ENCODE measurements at regions not wholly inside any gene's neighbourhood (a gene's known extent, or its start where the extent isn't known, plus 50 kb on each side); places are given as distances from the start of the nearest gene placed in this dataset.
A peak's percentile ranks its signal among the peaks of the same experiment; 100 is the strongest.

- ATAC-seq (replicated peaks) (no peak), DNase-seq (no peak)
- no peaks in the 10 kb centered on the region for H3K36me3 Mint-ChIP-seq (ENCODE audit: insufficient read depth)
- no peak overlapping the region for H3K27ac Mint-ChIP-seq
- no peak overlapping the region for H3K4me3 Mint-ChIP-seq
- H3K9me3 Mint-ChIP-seq: no peaks in the 10 kb centered on the region
- H3K4me1 Mint-ChIP-seq (ENCODE audit: low read depth in 2 of 2): no peaks in the 10 kb centered on the region
- peaks cover 5 to 13% of the 10 kb centered on the region in 2 donors for H3K27me3 Mint-ChIP-seq
These were observed 52.5 kb upstream of the C11orf58 start for GRCh38 chr11:16685914-16686313.

DNA sequence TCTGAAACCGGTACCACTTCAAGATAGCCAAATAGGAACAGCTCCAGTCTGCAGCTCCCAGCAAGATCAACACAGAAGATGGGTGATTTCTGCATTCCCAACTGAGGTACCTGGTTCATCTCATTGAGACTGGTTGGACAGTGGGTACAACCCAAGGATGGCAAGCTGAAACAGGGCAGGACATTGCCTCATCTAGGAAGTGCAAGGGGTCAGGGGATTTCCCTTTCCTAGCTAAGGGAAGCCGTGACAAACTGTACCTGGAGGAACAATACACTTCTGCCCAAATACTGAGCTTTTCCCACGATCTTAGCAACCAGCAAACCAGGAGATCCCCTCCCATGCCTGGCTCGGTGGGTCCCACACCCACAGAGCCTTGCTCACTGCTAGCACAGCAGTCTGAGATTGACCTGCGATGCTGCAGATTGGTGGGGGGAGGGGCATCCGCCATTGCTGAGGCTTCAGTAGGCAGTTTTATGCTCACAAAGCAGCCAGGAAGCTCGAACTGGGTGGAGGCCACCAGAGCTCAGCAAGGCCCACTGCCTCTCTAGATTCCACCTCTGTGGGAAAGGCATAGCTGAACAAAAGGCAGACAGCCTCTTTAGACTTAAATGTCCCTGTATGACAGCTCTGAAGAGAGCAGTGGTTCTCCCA lies 59.9 kb upstream of the C11orf58 start:
- no peaks in the 10 kb centered on the region for H3K36me3 Mint-ChIP-seq (ENCODE audit: insufficient read depth)
- no peak overlapping the region for H3K27ac Mint-ChIP-seq
- no peaks in the 10 kb centered on the region for H3K4me1 Mint-ChIP-seq (ENCODE audit: low read depth in 2 of 2)
- ATAC-seq (replicated peaks) (no peak), DNase-seq (no peak)
- H3K4me3 Mint-ChIP-seq: no peak overlapping the region
- H3K27me3 Mint-ChIP-seq: peaks cover 25 to 26% of the 10 kb centered on the region in 2 donors
- H3K9me3 Mint-ChIP-seq: peaks cover 0 to 3% of the 10 kb centered on the region in 2 donors

GRCh38 chr11:16669799-16670415 lies 68.5 kb upstream of the C11orf58 start:
- Mint-ChIP-seq H3K4me3 (no peak overlapping the region), H3K36me3 (ENCODE audit: insufficient read depth) (no peaks in the 10 kb centered on the region), H3K9me3 (no peaks in the 10 kb centered on the region), H3K4me1 (ENCODE audit: low read depth in 2 of 2) (no peaks in the 10 kb centered on the region), H3K27ac (no peak overlapping the region), H3K27me3 (peaks cover 26 to 36% of the 10 kb centered on the region in 2 donors)
- DNase-seq (no peak), ATAC-seq (replicated peaks) (no peak)

- no peak for ATAC-seq (replicated peaks)
- no peak overlapping the region for H3K4me3 Mint-ChIP-seq
- peaks cover 0 to 20% of the 10 kb centered on the region in 2 donors for H3K27me3 Mint-ChIP-seq
- H3K36me3 Mint-ChIP-seq (ENCODE audit: insufficient read depth): no peaks in the 10 kb centered on the region
- H3K9me3 Mint-ChIP-seq: peaks cover 0 to 7% of the 10 kb centered on the region in 2 donors
- H3K27ac Mint-ChIP-seq: no peak overlapping the region
- H3K4me1 Mint-ChIP-seq (ENCODE audit: low read depth in 2 of 2): no peaks in the 10 kb centered on the region
- DNase-seq: no peak
These were observed 105.9 kb upstream of the C11orf58 start for GRCh38 chr11:16632295-16633200.

DNA sequence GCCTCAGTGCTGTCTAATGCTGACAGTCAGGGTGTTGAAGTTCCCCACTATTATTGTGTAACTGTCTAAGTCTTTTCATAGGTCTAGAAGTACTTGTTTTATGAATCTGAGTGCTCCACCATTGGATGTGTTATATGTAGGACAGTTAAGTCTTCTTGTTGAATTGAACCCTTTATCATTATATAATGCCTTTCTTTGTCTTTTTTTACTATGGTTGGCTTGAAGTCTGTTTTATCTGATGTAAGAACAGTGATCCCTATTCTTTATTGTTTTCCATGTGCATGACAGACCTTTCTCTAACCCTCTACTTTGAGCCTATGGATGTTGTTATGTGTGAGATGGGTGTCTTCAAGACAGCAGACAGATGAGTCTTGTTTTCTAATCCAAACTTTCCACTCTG lies 107.8 kb upstream of the C11orf58 start:
- H3K9me3 Mint-ChIP-seq: peaks cover 0 to 3% of the 10 kb centered on the region in 2 donors
- H3K4me3 Mint-ChIP-seq: no peak overlapping the region
- peaks cover 0 to 20% of the 10 kb centered on the region in 2 donors for H3K27me3 Mint-ChIP-seq
- ATAC-seq (replicated peaks) (no peak), DNase-seq (no peak)
- H3K27ac Mint-ChIP-seq: no peak overlapping the region
- H3K4me1 Mint-ChIP-seq (ENCODE audit: low read depth in 2 of 2): no peaks in the 10 kb centered on the region
- no peaks in the 10 kb centered on the region for H3K36me3 Mint-ChIP-seq (ENCODE audit: insufficient read depth)

DNA sequence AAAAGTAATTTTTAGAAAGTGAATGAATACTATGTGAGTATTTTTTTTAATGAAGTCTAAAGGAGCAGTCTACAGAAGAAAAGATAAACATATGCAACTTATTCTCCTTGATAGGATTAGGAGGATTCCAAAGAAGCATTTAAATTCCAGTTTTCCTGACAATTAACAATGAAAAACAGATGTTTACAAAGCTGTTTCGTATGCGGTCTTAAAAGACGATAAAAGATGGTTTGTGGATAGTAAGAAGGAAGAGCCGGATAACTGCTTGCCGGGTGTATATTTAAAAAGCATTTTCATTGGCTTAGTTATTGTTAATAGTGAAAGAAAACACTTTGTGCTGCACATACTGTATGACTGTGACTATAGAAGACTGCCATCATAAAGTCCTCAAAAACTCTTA lies 120.0 kb upstream of the C11orf58 start:
- ATAC-seq (replicated peaks) (no peak), DNase-seq (no peak)
- H3K9me3 Mint-ChIP-seq: no peaks in the 10 kb centered on the region
- H3K27ac Mint-ChIP-seq: no peak overlapping the region
- H3K4me3 Mint-ChIP-seq: no peak overlapping the region
- H3K27me3 Mint-ChIP-seq: peaks cover 7 to 20% of the 10 kb centered on the region in 2 donors
- no peaks in the 10 kb centered on the region for H3K36me3 Mint-ChIP-seq (ENCODE audit: insufficient read depth)
- H3K4me1 Mint-ChIP-seq (ENCODE audit: low read depth in 2 of 2): peaks cover under 1 to 6% of the 10 kb centered on the region in 2 donors

DNA sequence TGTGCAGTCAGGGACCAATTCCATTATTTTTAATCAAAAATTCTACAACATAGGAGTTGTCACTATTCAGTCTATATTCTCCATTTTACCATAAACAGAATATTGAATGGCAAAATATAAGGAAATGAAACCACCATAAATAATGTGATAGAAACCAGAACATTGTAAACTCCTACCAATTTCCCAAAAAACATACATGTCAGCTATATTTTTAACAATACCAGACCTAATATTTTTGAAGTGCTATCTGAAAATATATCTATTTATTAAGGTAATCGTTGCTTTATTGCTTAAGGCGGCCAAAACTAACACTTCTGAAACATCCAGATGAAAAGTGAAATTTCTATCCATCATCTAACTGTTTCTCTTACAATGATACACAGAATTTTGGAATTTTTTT lies 123.0 kb upstream of the C11orf58 start:
- no peak for DNase-seq
- Mint-ChIP-seq H3K4me3 (no peak overlapping the region), H3K27ac (no peak overlapping the region), H3K4me1 (ENCODE audit: low read depth in 2 of 2) (peaks cover 7 to 15% of the 10 kb centered on the region in 2 donors), H3K9me3 (no peaks in the 10 kb centered on the region), H3K27me3 (peaks cover 0 to 44% of the 10 kb centered on the region in 2 donors), H3K36me3 (ENCODE audit: insufficient read depth) (peaks cover 4% of the 10 kb centered on the region)
- no peak for ATAC-seq (replicated peaks)

DNA sequence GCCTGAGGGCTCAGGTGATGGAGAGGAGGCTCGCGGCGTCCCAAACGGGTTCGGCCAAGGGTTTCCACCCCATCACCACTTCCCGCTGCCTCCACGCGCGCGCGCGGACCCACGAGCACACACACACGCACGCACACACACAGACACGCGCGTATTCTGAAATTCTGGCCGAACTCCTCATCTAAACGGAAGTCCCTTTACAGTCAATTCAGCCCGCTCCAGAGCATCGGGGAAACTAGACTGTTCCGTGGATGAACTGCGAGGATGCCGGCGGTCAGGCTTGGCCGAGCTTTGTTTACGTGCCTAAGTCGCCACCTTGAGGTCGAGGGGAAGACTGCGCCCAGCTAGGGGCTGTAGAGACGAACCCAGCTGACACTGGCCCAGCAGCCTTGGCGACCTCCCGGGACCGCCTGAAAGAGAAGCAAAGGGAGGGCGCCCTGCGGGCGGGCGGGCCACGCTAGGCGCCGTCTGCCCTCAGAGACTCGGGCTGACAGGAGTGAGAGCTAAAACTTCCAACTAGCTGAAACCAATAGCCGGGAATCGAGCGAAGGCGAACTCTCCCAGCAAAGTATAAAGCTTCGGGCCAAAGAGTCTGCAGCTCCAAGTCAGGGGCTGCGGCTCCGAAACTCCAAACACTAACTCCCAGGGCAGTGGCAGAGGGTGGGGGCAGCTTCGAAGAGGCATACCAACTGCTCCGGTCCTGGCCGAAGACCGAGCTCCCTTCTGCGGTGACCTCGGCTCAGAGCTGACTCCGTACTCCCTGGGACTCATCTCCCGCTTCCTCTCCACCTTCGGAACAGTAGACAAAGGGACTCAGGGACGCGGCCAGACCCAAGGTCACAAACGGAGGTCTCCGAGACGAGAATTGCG lies 124.7 kb upstream of the C11orf58 start:
- Mint-ChIP-seq H3K9me3 (no peaks in the 10 kb centered on the region), H3K4me3 (peak overlapping the region; percentile 58 to 74), H3K27me3 (peaks cover 0 to 44% of the 10 kb centered on the region in 2 donors), H3K36me3 (ENCODE audit: insufficient read depth) (peaks cover 4% of the 10 kb centered on the region), H3K27ac (no peak overlapping the region), H3K4me1 (ENCODE audit: low read depth in 2 of 2) (peaks cover 7 to 15% of the 10 kb centered on the region in 2 donors)
- DNase-seq: peak; percentile 16 to 34 (median 24)
- ATAC-seq (replicated peaks): peak; percentile 89

GRCh38 chr11:16613262-16613511 lies 125.3 kb upstream of the C11orf58 start:
- H3K27ac Mint-ChIP-seq: no peak overlapping the region
- peak overlapping the region; percentile 58 to 74 for H3K4me3 Mint-ChIP-seq
- H3K36me3 Mint-ChIP-seq (ENCODE audit: insufficient read depth): peaks cover 4% of the 10 kb centered on the region
- no peaks in the 10 kb centered on the region for H3K9me3 Mint-ChIP-seq
- ATAC-seq (replicated peaks): peak; percentile 30
- H3K27me3 Mint-ChIP-seq: peaks cover 0 to 44% of the 10 kb centered on the region in 2 donors
- H3K4me1 Mint-ChIP-seq (ENCODE audit: low read depth in 2 of 2): peaks cover 7 to 15% of the 10 kb centered on the region in 2 donors
- no peak for DNase-seq

GRCh38 chr11:16612566-16613261 lies 125.7 kb upstream of the C11orf58 start:
- Mint-ChIP-seq H3K27me3 (peaks cover 0 to 44% of the 10 kb centered on the region in 2 donors), H3K4me3 (peak overlapping the region; percentile 58 to 74), H3K9me3 (no peaks in the 10 kb centered on the region), H3K36me3 (ENCODE audit: insufficient read depth) (peaks cover 4% of the 10 kb centered on the region), H3K4me1 (ENCODE audit: low read depth in 2 of 2) (peaks cover 7 to 15% of the 10 kb centered on the region in 2 donors), H3K27ac (no peak overlapping the region)
- DNase-seq (no peak), ATAC-seq (replicated peaks) (no peak)

DNA sequence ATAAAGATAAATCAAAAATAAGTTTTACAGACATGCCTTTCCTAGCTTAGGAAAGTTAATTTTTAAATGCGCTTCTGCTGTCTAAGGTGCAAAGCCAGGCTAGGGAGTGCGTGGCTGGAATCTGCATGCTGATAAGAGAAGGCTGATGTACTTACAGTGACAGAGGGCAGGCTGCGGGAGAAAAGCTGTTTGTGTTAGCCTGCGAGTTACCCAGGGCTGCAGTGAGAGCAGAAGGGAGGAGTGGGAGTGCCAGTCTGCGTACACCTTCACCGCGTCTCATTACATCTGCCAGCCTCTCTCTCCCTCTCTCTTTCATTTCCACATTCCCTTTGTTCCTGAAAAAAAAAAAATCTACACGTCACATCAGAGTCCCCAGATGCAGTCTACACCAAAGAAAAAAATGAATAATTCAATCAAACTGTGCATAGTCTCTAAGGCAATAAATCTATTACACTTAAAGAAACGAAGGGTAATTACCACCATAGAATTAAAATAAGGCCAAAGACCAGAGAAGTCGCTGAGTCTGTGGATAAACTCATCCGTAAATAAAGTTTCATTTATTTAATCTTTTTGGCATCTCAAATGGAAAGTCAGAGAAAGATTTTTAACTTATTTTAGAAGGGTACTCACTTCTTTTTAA lies 126.4 kb upstream of the C11orf58 start:
- Mint-ChIP-seq H3K4me1 (ENCODE audit: low read depth in 2 of 2) (peaks cover 7 to 17% of the 10 kb centered on the region in 2 donors), H3K4me3 (peak overlapping the region in 1 of 2 donors; percentile 15), H3K36me3 (ENCODE audit: insufficient read depth) (peaks cover 4% of the 10 kb centered on the region), H3K27ac (no peak overlapping the region), H3K9me3 (no peaks in the 10 kb centered on the region), H3K27me3 (peaks cover 0 to 42% of the 10 kb centered on the region in 2 donors)
- no peak for DNase-seq
- ATAC-seq (replicated peaks): no peak

- DNase-seq (no peak), ATAC-seq (replicated peaks) (no peak)
- H3K4me3 Mint-ChIP-seq: peak overlapping the region in 1 of 2 donors; percentile 15
- H3K9me3 Mint-ChIP-seq: no peaks in the 10 kb centered on the region
- H3K36me3 Mint-ChIP-seq (ENCODE audit: insufficient read depth): peaks cover 4% of the 10 kb centered on the region
- H3K27me3 Mint-ChIP-seq: peaks cover 0 to 42% of the 10 kb centered on the region in 2 donors
- H3K27ac Mint-ChIP-seq: no peak overlapping the region
- H3K4me1 Mint-ChIP-seq (ENCODE audit: low read depth in 2 of 2): peaks cover 11 to 19% of the 10 kb centered on the region in 2 donors
These were observed 127.0 kb upstream of the C11orf58 start for GRCh38 chr11:16611401-16611921.
